Spleen (tissue), 11 donors: ENCODE measurements at regions not wholly inside any gene's neighbourhood (a gene's known extent, or its start where the extent isn't known, plus 50 kb on each side); places are given as distances from the start of the nearest gene placed in this dataset.

Experiments used
- DNase-seq: peaks from one replicate; pipeline ENCODE4 v3.0.0-alpha.2; 2020
- H3K27ac ChIP-seq, 8 donors: fragments of 200-600 bp; sonication (generic) in 7 of 8; 1 replicate in 4 of 8; 2 replicates in 4 of 8; pipeline versions ENCODE4 v1.5.0 to v1.8.0; 2016 to 2021; ENCODE audit warnings: inconsistent platforms in 4 of 8, mild to moderate bottlenecking in 4 of 8, moderate library complexity in 1 of 8
- H3K27me3 ChIP-seq, 7 donors: fragments of 200-600 bp; sonication (generic) in 6 of 7; replicated peaks in 1 of 7; 1 replicate in 4 of 7; 2 replicates in 3 of 7; pipeline versions ENCODE4 v1.5.0 to v1.8.0; 2016 to 2021; ENCODE audit warnings: inconsistent platforms in 3 of 7, mild to moderate bottlenecking in 1 of 7
- H3K36me3 ChIP-seq, 6 donors: fragments of 200-600 bp; sonication (generic) in 5 of 6; 1 replicate in 4 of 6; 2 replicates in 2 of 6; pipeline versions ENCODE4 v1.5.0 to v1.8.0; 2016 to 2021; ENCODE audit warnings: inconsistent platforms in 2 of 6
- H3K4me1 ChIP-seq, 6 donors: fragments of 200-600 bp; sonication (generic) in 5 of 6; 1 replicate in 3 of 6; 2 replicates in 3 of 6; pipeline versions ENCODE4 v1.5.0 to v1.8.0; 2016 to 2021; ENCODE audit warnings: inconsistent platforms in 3 of 6
- H3K4me3 ChIP-seq, 8 donors: fragments of 200-600 bp; sonication (generic) in 7 of 8; 1 replicate in 4 of 8; 2 replicates in 4 of 8; pipeline versions ENCODE4 v1.5.0 to v1.8.0; 2016 to 2021; ENCODE audit warnings: inconsistent platforms in 4 of 8, mild to moderate bottlenecking in 4 of 8, moderate library complexity in 2 of 8
- H3K9me3 ChIP-seq, 8 donors: fragments of 200-600 bp; sonication (generic) in 7 of 8; 1 replicate in 4 of 8; 2 replicates in 4 of 8; pipeline versions ENCODE4 v1.5.0 to v1.8.0; 2016 to 2021; ENCODE audit warnings: inconsistent platforms in 4 of 8
- CTCF ChIP-seq, 11 experiments: fragments of 200-600 bp in 7 of 11; fragments of 450-650 bp in 4 of 11; sonication (generic) in 4 of 11; IDR thresholded peaks in 8 of 11; conservative IDR thresholded peaks in 3 of 11; 1 replicate in 7 of 11; 2 replicates in 4 of 11; pipeline versions ENCODE4 v1.4.0 to v1.8.0; 2016 to 2021; ENCODE audit warnings: antibody characterized with exemption in 11 of 11, inconsistent platforms in 4 of 11, mild to moderate bottlenecking in 1 of 11
- POLR2A ChIP-seq, 3 donors: fragments of 450-650 bp; IDR thresholded peaks; one replicate each; pipeline ENCODE4 v1.5.1; 2017; ENCODE audit warnings: antibody characterized with exemption in 3 of 3, mild to moderate bottlenecking in 1 of 3
- POLR2AphosphoS5 ChIP-seq, 3 donors: sonication (generic); formaldehyde crosslinking; IDR thresholded peaks; one replicate each; pipeline ENCODE4 v1.5.1; 2017; ENCODE audit warnings: antibody characterized with exemption in 3 of 3
- WGBS, 5 donors: extraction: QIAGEN DNeasy Blood & Tissue Kit in 3 of 5; methylation state at CpG; one replicate each; pipeline versions ENCODE4 v1.1.5 to v1.1.7; 2013 to 2018; 5-methylcytosine and 5-hydroxymethylcytosine counted together
- intact Hi-C: fragments of 100-400 bp; cut with DNase I; formaldehyde crosslinking; loops from one replicate; pipeline ENCODE4 v1.15.0; 2023; ENCODE audit warnings: low total_unique reads
- donor health status: healthy with polysubstance abuse.
- donor health status: DM: no; HTN: no; CAD: no; lungs with moderate emphysema.
- donor health status: DM: no; HTN: no; CAD: no.
- donor health status: Bipolar disorder and iron deficiency.
- donor health status: healthy.
- donor health status: DM: no; HTN: no; CAD: no.
- donor health status: DM: yes; HTN: yes; CAD: no.

GRCh38 chr3:81951636-81952035, 190.2 kb upstream of the GBE1 start:
- intact Hi-C loops: no loop called here
- H3K9me3 ChIP-seq: no peaks in the 10 kb centered on the region
- H3K27me3 ChIP-seq: no peaks in the 10 kb centered on the region
- no peak overlapping the region for H3K4me3 ChIP-seq
- DNase-seq: no peak
- WGBS, 5 donors: 76 to 85% (median 79%) methylated on average over 4 of the region's 4 CpGs
- H3K36me3 ChIP-seq: no peaks in the 10 kb centered on the region
- TF ChIP-seq POLR2AphosphoS5 (IDR thresholded peaks at IDR 0.05): no peak
- TF ChIP-seq CTCF (IDR thresholded peaks at IDR 0.05 in 8 of 11, conservative IDR thresholded peaks at IDR 0.05 in 3 of 11): no peak
- no peak for TF ChIP-seq POLR2A (IDR thresholded peaks at IDR 0.05)
- H3K27ac ChIP-seq: no peak overlapping the region
- H3K4me1 ChIP-seq: no peaks in the 10 kb centered on the region

GRCh38 chr3:81951106-81951505, 189.7 kb upstream of the GBE1 start:
- H3K27ac ChIP-seq: no peak overlapping the region
- no peak for TF ChIP-seq POLR2A (IDR thresholded peaks at IDR 0.05)
- no peak for TF ChIP-seq CTCF (IDR thresholded peaks at IDR 0.05 in 8 of 11, conservative IDR thresholded peaks at IDR 0.05 in 3 of 11)
- TF ChIP-seq POLR2AphosphoS5 (IDR thresholded peaks at IDR 0.05): no peak
- intact Hi-C loops: no loop called here
- H3K9me3 ChIP-seq: no peaks in the 10 kb centered on the region
- no peak for DNase-seq
- H3K4me3 ChIP-seq: no peak overlapping the region
- no peaks in the 10 kb centered on the region for H3K4me1 ChIP-seq
- WGBS, 5 donors: 77 to 87% (median 85%) methylated on average over 6 of the region's 6 CpGs
- H3K27me3 ChIP-seq: no peaks in the 10 kb centered on the region
- no peaks in the 10 kb centered on the region for H3K36me3 ChIP-seq

- no peak overlapping the region for H3K27ac ChIP-seq
- no peak overlapping the region for H3K4me3 ChIP-seq
- no peak for DNase-seq
- TF ChIP-seq POLR2AphosphoS5 (IDR thresholded peaks at IDR 0.05) (no peak), CTCF (IDR thresholded peaks at IDR 0.05 in 8 of 11, conservative IDR thresholded peaks at IDR 0.05 in 3 of 11) (no peak), POLR2A (IDR thresholded peaks at IDR 0.05) (no peak)
- H3K27me3 ChIP-seq: no peaks in the 10 kb centered on the region
- 83 to 100% (median 91%) methylated on average over 1 of the region's 1 CpG for WGBS, 5 donors
- peaks cover 0 to 32% (median 29%) of the 10 kb centered on the region in 8 donors for H3K9me3 ChIP-seq
- no peaks in the 10 kb centered on the region for H3K4me1 ChIP-seq
- no peaks in the 10 kb centered on the region for H3K36me3 ChIP-seq
- intact Hi-C loops: no loop called here
Observed at GRCh38 chr3:81947359-81947758, 185.9 kb upstream of the GBE1 start.

GRCh38 chr3:81938681-81939080, 177.2 kb upstream of the GBE1 start:
- no peaks in the 10 kb centered on the region for H3K36me3 ChIP-seq
- TF ChIP-seq POLR2A (IDR thresholded peaks at IDR 0.05) (no peak), POLR2AphosphoS5 (IDR thresholded peaks at IDR 0.05) (no peak)
- no peaks in the 10 kb centered on the region for H3K27me3 ChIP-seq
- peaks cover 0 to 27% (median 21%) of the 10 kb centered on the region in 8 donors for H3K9me3 ChIP-seq
- intact Hi-C loops: no loop called here
- no peak for DNase-seq
- H3K4me1 ChIP-seq: no peaks in the 10 kb centered on the region
- no peak overlapping the region for H3K27ac ChIP-seq
- H3K4me3 ChIP-seq: no peak overlapping the region

- Histone ChIP-seq H3K9me3 (peaks cover 0 to 9% (median 3%) of the 10 kb centered on the region in 8 donors), H3K27ac (no peak overlapping the region), H3K4me1 (no peaks in the 10 kb centered on the region), H3K4me3 (no peak overlapping the region), H3K36me3 (no peaks in the 10 kb centered on the region), H3K27me3 (no peaks in the 10 kb centered on the region)
- 11 to 25% (median 17%) methylated on average over 1 of the region's 1 CpG for WGBS, 5 donors
- intact Hi-C loops: no loop called here
- no peak for DNase-seq
- TF ChIP-seq POLR2A (IDR thresholded peaks at IDR 0.05) (no peak), POLR2AphosphoS5 (IDR thresholded peaks at IDR 0.05) (no peak), CTCF (IDR thresholded peaks at IDR 0.05 in 8 of 11, conservative IDR thresholded peaks at IDR 0.05 in 3 of 11) (no peak)
Observed at GRCh38 chr3:81936817-81937216, 175.4 kb upstream of the GBE1 start.
